ENCODE measurements at regions not wholly inside any gene's neighbourhood (a gene's known extent, or its start where the extent isn't known, plus 50 kb on each side); places are given as distances from the start of the nearest gene placed in this dataset.
"Not testable (repeated sequence)": the region's sequence is repeated elsewhere in the genome, so short reads cannot be mapped to it uniquely, and the experiment has no call there.

GRCh38 chr12:102682366-102683289 lies 202.3 kb upstream of the IGF1 start:
- no peak overlapping the region for H3K4me3 ChIP-seq (ENCODE audit: low read depth, low read length)
- TF ChIP-seq, protein P1, sequence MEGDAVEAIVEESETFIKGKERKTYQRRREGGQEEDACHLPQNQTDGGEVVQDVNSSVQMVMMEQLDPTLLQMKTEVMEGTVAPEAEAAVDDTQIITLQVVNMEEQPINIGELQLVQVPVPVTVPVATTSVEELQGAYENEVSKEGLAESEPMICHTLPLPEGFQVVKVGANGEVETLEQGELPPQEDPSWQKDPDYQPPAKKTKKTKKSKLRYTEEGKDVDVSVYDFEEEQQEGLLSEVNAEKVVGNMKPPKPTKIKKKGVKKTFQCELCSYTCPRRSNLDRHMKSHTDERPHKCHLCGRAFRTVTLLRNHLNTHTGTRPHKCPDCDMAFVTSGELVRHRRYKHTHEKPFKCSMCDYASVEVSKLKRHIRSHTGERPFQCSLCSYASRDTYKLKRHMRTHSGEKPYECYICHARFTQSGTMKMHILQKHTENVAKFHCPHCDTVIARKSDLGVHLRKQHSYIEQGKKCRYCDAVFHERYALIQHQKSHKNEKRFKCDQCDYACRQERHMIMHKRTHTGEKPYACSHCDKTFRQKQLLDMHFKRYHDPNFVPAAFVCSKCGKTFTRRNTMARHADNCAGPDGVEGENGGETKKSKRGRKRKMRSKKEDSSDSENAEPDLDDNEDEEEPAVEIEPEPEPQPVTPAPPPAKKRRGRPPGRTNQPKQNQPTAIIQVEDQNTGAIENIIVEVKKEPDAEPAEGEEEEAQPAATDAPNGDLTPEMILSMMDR (IDR thresholded peaks at IDR 0.05; ENCODE audit: borderline replicate concordance, insufficient read depth, low read depth, low read length): no peak

- TF ChIP-seq, protein P1 (IDR thresholded peaks at IDR 0.05; ENCODE audit: borderline replicate concordance, insufficient read depth, low read depth, low read length): no peak
- no peak overlapping the region for H3K4me3 ChIP-seq (ENCODE audit: low read depth, low read length)
Observed at GRCh38 chr12:102681747-102682146, 201.4 kb upstream of the IGF1 start.

DNA sequence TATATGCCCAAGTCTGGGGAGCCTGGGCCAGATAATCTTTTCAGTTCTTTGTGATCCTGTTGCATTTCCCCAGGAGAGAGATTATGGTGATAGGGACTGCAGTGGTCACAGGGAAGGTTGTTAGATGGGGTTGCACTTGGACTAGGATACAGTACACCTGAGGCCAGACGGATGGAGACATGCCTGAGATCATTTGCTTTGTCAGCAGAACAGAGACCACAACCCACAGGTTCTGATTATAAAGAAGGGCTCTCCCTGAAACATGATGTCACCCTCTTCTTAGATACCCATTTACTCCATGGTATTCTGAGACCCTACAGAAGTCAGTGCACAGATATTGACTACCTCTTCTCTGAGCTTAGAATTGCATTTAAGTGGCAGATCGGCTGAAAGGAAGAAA lies 200.9 kb upstream of the IGF1 start:
- H3K4me3 ChIP-seq (ENCODE audit: low read depth, low read length): no peak overlapping the region
- TF ChIP-seq, protein P1 (IDR thresholded peaks at IDR 0.05; ENCODE audit: borderline replicate concordance, insufficient read depth, low read depth, low read length): no peak

DNA sequence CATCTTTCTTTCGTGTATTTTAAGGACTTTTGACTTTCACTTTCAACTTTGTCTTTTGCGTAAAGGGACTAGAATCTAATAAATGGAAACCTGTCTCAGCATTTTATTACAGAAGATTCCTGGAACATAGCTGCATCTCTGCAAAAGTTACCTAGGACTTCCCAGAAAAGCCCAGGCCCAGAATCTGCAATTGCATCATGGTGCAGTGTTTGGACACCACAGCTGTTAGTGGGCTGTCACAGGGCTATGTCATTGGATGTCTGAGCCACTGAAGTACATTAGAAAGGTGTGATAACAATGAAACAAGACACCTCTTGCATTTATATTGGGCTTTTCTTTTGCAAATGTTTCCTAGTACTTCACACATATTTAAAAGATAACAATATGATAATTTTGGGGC lies 199.9 kb upstream of the IGF1 start:
- H3K4me3 ChIP-seq (ENCODE audit: low read depth, low read length): no peak overlapping the region
- TF ChIP-seq, protein P1 (IDR thresholded peaks at IDR 0.05; ENCODE audit: borderline replicate concordance, insufficient read depth, low read depth, low read length): no peak

DNA sequence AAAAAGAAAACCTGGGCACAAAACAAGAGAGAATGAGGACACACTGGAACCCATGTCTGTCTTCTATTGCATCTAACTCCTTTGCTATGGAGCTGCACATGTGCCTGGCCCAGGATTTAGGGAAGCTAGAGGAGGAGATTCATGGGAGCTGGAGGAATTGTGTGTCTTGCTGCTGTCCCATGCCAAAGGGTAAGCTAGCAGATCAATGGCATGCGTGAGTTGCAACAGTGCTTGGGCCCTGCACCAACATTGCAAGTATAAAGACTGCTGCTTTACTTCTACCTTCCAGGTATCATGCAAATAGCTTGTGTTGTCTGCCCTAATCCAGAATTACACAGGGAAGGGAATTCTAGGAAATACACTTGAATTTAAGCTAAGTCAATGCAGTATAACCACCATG lies 196.4 kb upstream of the IGF1 start:
- TF ChIP-seq, protein P1 (IDR thresholded peaks at IDR 0.05; ENCODE audit: borderline replicate concordance, insufficient read depth, low read depth, low read length): no peak
- H3K4me3 ChIP-seq (ENCODE audit: low read depth, low read length): no peak overlapping the region

DNA sequence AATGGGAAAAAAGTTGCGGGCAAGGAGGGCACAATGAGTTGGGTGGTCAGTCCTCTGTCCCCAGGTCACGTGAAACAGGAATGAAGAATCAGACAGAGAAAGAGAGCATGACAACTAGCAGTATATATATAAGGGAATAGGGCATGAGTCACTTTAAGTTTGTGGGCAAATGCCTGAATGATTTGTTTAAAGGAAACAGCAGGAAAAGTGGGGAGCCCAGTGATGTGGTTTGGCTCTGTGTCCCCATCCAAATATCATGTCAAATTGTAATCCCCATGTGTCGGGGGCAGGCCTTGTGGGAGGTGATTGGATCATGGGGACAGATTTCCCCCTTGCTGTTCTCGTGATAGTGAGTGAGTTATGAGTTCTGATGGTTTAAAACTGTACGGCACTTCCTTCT lies 195.3 kb upstream of the IGF1 start:
- H3K4me3 ChIP-seq (ENCODE audit: low read depth, low read length): no peak overlapping the region
- TF ChIP-seq, protein P1 (IDR thresholded peaks at IDR 0.05; ENCODE audit: borderline replicate concordance, insufficient read depth, low read depth, low read length): no peak

DNA sequence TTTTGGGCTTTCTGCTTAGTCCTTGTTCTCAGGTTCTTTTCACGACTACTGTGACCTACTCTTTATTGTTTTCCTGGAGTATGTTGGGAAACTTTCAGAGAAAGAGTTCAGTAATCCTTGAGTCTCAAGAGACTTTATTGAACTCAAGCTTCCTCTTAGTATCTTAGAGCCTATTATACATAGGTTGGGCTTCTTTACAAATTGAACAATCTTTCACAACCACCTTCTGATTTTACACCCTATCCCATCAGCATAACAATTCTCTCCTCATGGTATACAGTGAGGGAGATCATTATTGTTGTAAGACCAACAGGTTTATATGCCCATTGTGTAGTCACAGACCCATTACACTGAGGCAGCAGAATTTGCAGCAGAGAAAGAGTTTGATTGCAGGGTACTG lies 193.2 kb upstream of the IGF1 start:
- TF ChIP-seq, protein P1 (IDR thresholded peaks at IDR 0.05; ENCODE audit: borderline replicate concordance, insufficient read depth, low read depth, low read length): no peak
- H3K4me3 ChIP-seq (ENCODE audit: low read depth, low read length): no peak overlapping the region

GRCh38 chr12:102672212-102672611 lies 191.8 kb upstream of the IGF1 start:
- H3K4me3 ChIP-seq (ENCODE audit: low read depth, low read length): not testable (repeated sequence)

Data from GM12875 (cell line).